ENCODE measurements at regions not wholly inside any gene's neighbourhood (a gene's known extent, or its start where the extent isn't known, plus 50 kb on each side); places are given as distances from the start of the nearest gene placed in this dataset.

- no peaks in the 10 kb centered on the region for H3K27me3 ChIP-seq (ENCODE audit: insufficient read depth, low read length)
- no peak overlapping the region for H3K9ac ChIP-seq (ENCODE audit: low read depth, low read length)
- H3K4me3 ChIP-seq (ENCODE audit: low read length) = no peak overlapping the region
- no peaks in the 10 kb centered on the region for H3K36me3 ChIP-seq (ENCODE audit: insufficient read depth, low read length)
- H3K9me3 ChIP-seq (ENCODE audit: insufficient read depth, low read depth, low read length) = no peaks in the 10 kb centered on the region
- WGBS = 98% methylated on average over 7 of the region's 7 CpGs
- H3K27ac ChIP-seq (ENCODE audit: low read depth, low read length) = no peak overlapping the region
- H3K4me1 ChIP-seq (ENCODE audit: insufficient read depth, low read length) = no peaks in the 10 kb centered on the region
Measured at GRCh38 chr20:40108321-40108720, 580.7 kb downstream of the MAFB start.

- Histone ChIP-seq H3K27me3 (ENCODE audit: insufficient read depth, low read length) (no peaks in the 10 kb centered on the region), H3K9ac (ENCODE audit: low read depth, low read length) (no peak overlapping the region), H3K4me1 (ENCODE audit: insufficient read depth, low read length) (no peaks in the 10 kb centered on the region), H3K36me3 (ENCODE audit: insufficient read depth, low read length) (no peaks in the 10 kb centered on the region), H3K27ac (ENCODE audit: low read depth, low read length) (no peak overlapping the region), H3K9me3 (ENCODE audit: insufficient read depth, low read depth, low read length) (no peaks in the 10 kb centered on the region), H3K4me3 (ENCODE audit: low read length) (no peak overlapping the region)
- WGBS = 98% methylated on average over 5 of the region's 5 CpGs
Measured at GRCh38 chr20:40104959-40105358, 584.1 kb downstream of the MAFB start.

- Histone ChIP-seq H3K36me3 (ENCODE audit: insufficient read depth, low read length) (no peaks in the 10 kb centered on the region), H3K9ac (ENCODE audit: low read depth, low read length) (no peak overlapping the region), H3K4me3 (ENCODE audit: low read length) (no peak overlapping the region), H3K9me3 (ENCODE audit: insufficient read depth, low read depth, low read length) (no peaks in the 10 kb centered on the region), H3K27me3 (ENCODE audit: insufficient read depth, low read length) (no peaks in the 10 kb centered on the region), H3K27ac (ENCODE audit: low read depth, low read length) (no peak overlapping the region), H3K4me1 (ENCODE audit: insufficient read depth, low read length) (no peaks in the 10 kb centered on the region)
- WGBS = 99% methylated on average over 2 of the region's 3 CpGs
Measured at GRCh38 chr20:40103420-40103819, 585.6 kb downstream of the MAFB start.

- Histone ChIP-seq H3K36me3 (ENCODE audit: insufficient read depth, low read length) (no peaks in the 10 kb centered on the region), H3K4me1 (ENCODE audit: insufficient read depth, low read length) (no peaks in the 10 kb centered on the region), H3K9ac (ENCODE audit: low read depth, low read length) (no peak overlapping the region), H3K9me3 (ENCODE audit: insufficient read depth, low read depth, low read length) (no peaks in the 10 kb centered on the region), H3K4me3 (ENCODE audit: low read length) (no peak overlapping the region), H3K27me3 (ENCODE audit: insufficient read depth, low read length) (no peaks in the 10 kb centered on the region), H3K27ac (ENCODE audit: low read depth, low read length) (no peak overlapping the region)
- 92% methylated on average over 4 of the region's 4 CpGs for WGBS
Measured at GRCh38 chr20:40101560-40101959, 587.5 kb downstream of the MAFB start.

GRCh38 chr20:40100261-40100660, 588.8 kb downstream of the MAFB start:
- Histone ChIP-seq H3K27me3 (ENCODE audit: insufficient read depth, low read length) (no peaks in the 10 kb centered on the region), H3K36me3 (ENCODE audit: insufficient read depth, low read length) (no peaks in the 10 kb centered on the region), H3K9me3 (ENCODE audit: insufficient read depth, low read depth, low read length) (no peaks in the 10 kb centered on the region), H3K4me1 (ENCODE audit: insufficient read depth, low read length) (no peaks in the 10 kb centered on the region), H3K9ac (ENCODE audit: low read depth, low read length) (no peak overlapping the region), H3K27ac (ENCODE audit: low read depth, low read length) (no peak overlapping the region), H3K4me3 (ENCODE audit: low read length) (no peak overlapping the region)
- 97% methylated on average over 2 of the region's 3 CpGs for WGBS

GRCh38 chr20:40090236-40090635, 598.8 kb downstream of the MAFB start:
- H3K36me3 ChIP-seq (ENCODE audit: insufficient read depth, low read length) = no peaks in the 10 kb centered on the region
- no peak overlapping the region for H3K9ac ChIP-seq (ENCODE audit: low read depth, low read length)
- H3K4me1 ChIP-seq (ENCODE audit: insufficient read depth, low read length) = no peaks in the 10 kb centered on the region
- no peak overlapping the region for H3K27ac ChIP-seq (ENCODE audit: low read depth, low read length)
- H3K27me3 ChIP-seq (ENCODE audit: insufficient read depth, low read length) = no peaks in the 10 kb centered on the region
- H3K9me3 ChIP-seq (ENCODE audit: insufficient read depth, low read depth, low read length) = peaks cover 19% of the 10 kb centered on the region
- WGBS = 74% methylated on average over 2 of the region's 2 CpGs
- H3K4me3 ChIP-seq (ENCODE audit: low read length) = no peak overlapping the region

GRCh38 chr20:40087496-40087895, 601.5 kb downstream of the MAFB start:
- Histone ChIP-seq H3K4me3 (ENCODE audit: low read length) (no peak overlapping the region), H3K27ac (ENCODE audit: low read depth, low read length) (no peak overlapping the region), H3K27me3 (ENCODE audit: insufficient read depth, low read length) (no peaks in the 10 kb centered on the region), H3K9me3 (ENCODE audit: insufficient read depth, low read depth, low read length) (peaks cover 18% of the 10 kb centered on the region), H3K4me1 (ENCODE audit: insufficient read depth, low read length) (no peaks in the 10 kb centered on the region), H3K9ac (ENCODE audit: low read depth, low read length) (no peak overlapping the region), H3K36me3 (ENCODE audit: insufficient read depth, low read length) (no peaks in the 10 kb centered on the region)

- Histone ChIP-seq H3K4me1 (ENCODE audit: insufficient read depth, low read length) (peaks cover 3% of the 10 kb centered on the region), H3K27me3 (ENCODE audit: insufficient read depth, low read length) (no peaks in the 10 kb centered on the region), H3K9ac (ENCODE audit: low read depth, low read length) (no peak overlapping the region), H3K36me3 (ENCODE audit: insufficient read depth, low read length) (no peaks in the 10 kb centered on the region), H3K4me3 (ENCODE audit: low read length) (no peak overlapping the region), H3K9me3 (ENCODE audit: insufficient read depth, low read depth, low read length) (no peaks in the 10 kb centered on the region), H3K27ac (ENCODE audit: low read depth, low read length) (no peak overlapping the region)
- WGBS = 96% methylated on average over 3 of the region's 3 CpGs
Measured at GRCh38 chr20:40085513-40085912, 603.5 kb downstream of the MAFB start.

GRCh38 chr20:40082436-40082835, 606.6 kb downstream of the MAFB start:
- WGBS = 96% methylated on average over 3 of the region's 3 CpGs
- H3K9ac ChIP-seq (ENCODE audit: low read depth, low read length) = no peak overlapping the region
- H3K9me3 ChIP-seq (ENCODE audit: insufficient read depth, low read depth, low read length) = no peaks in the 10 kb centered on the region
- H3K4me3 ChIP-seq (ENCODE audit: low read length) = no peak overlapping the region
- H3K27me3 ChIP-seq (ENCODE audit: insufficient read depth, low read length) = no peaks in the 10 kb centered on the region
- H3K4me1 ChIP-seq (ENCODE audit: insufficient read depth, low read length) = peaks cover 8% of the 10 kb centered on the region
- H3K27ac ChIP-seq (ENCODE audit: low read depth, low read length) = no peak overlapping the region
- no peaks in the 10 kb centered on the region for H3K36me3 ChIP-seq (ENCODE audit: insufficient read depth, low read length)

GRCh38 chr20:40081653-40082052, 607.4 kb downstream of the MAFB start:
- Histone ChIP-seq H3K4me3 (ENCODE audit: low read length) (no peak overlapping the region), H3K4me1 (ENCODE audit: insufficient read depth, low read length) (peaks cover 8% of the 10 kb centered on the region), H3K27ac (ENCODE audit: low read depth, low read length) (no peak overlapping the region), H3K27me3 (ENCODE audit: insufficient read depth, low read length) (no peaks in the 10 kb centered on the region), H3K9ac (ENCODE audit: low read depth, low read length) (no peak overlapping the region), H3K36me3 (ENCODE audit: insufficient read depth, low read length) (no peaks in the 10 kb centered on the region), H3K9me3 (ENCODE audit: insufficient read depth, low read depth, low read length) (no peaks in the 10 kb centered on the region)
- 60% methylated on average over 2 of the region's 3 CpGs for WGBS

- Histone ChIP-seq H3K36me3 (ENCODE audit: insufficient read depth, low read length) (no peaks in the 10 kb centered on the region), H3K4me1 (ENCODE audit: insufficient read depth, low read length) (peaks cover 10% of the 10 kb centered on the region), H3K27ac (ENCODE audit: low read depth, low read length) (no peak overlapping the region; the same call in 1 of the 2 replicates)
Measured at GRCh38 chr20:40080041-40080652, 608.9 kb downstream of the MAFB start.

GRCh38 chr20:40073535-40074111, 615.4 kb downstream of the MAFB start:
- Histone ChIP-seq H3K4me1 (ENCODE audit: insufficient read depth, low read length) (peaks cover 26% of the 10 kb centered on the region), H3K27ac (ENCODE audit: low read depth, low read length) (peak overlapping the region; percentile 71; the same call in 1 of the 2 replicates), H3K9me3 (ENCODE audit: insufficient read depth, low read depth, low read length) (no peaks in the 10 kb centered on the region), H3K27me3 (ENCODE audit: insufficient read depth, low read length) (no peaks in the 10 kb centered on the region), H3K4me3 (ENCODE audit: low read length) (no peak overlapping the region), H3K36me3 (ENCODE audit: insufficient read depth, low read length) (no peaks in the 10 kb centered on the region), H3K9ac (ENCODE audit: low read depth, low read length) (peak overlapping the region; percentile 37; the same call in 1 of the 2 replicates)
- WGBS = 12% methylated on average over 4 of the region's 4 CpGs

More at GRCh38 chr20:40080041-40080652, 608.9 kb downstream of the MAFB start:
- Histone ChIP-seq H3K4me3 (ENCODE audit: low read length) (no peak overlapping the region), H3K9me3 (ENCODE audit: insufficient read depth, low read depth, low read length) (no peaks in the 10 kb centered on the region), H3K27me3 (ENCODE audit: insufficient read depth, low read length) (no peaks in the 10 kb centered on the region), H3K9ac (ENCODE audit: low read depth, low read length) (no peak overlapping the region)
- WGBS = 82% methylated on average over 4 of the region's 4 CpGs
